GM12878 (cell line): ENCODE measurements at regions not wholly inside any gene's neighbourhood (a gene's known extent, or its start where the extent isn't known, plus 50 kb on each side); places are given as distances from the start of the nearest gene placed in this dataset.

Experiments used
- ATAC-seq: fragments of 200-7000 bp; cut with Tn5 transposase; 3 replicates; pipeline ENCODE4 v1.9.1; 2020; ENCODE audit warnings: mild to moderate bottlenecking, moderate library complexity
- BruUV-seq: library from RNA; stranded (reverse); fragments of 400-500 nt; replicated peaks from 2 replicates; lab custom pipeline; 2021; lab: Mats Ljungman, UMichigan
- CTCF ChIA-PET: fragments of 300-600 bp; sonication (Branson Sonifier 250); formaldehyde crosslinking; extraction: SDS; loops from one replicate; lab custom pipeline; 2021; ENCODE audit warnings: inconsistent platforms; lab: Yijun Ruan, JAX
- POLR2A ChIA-PET: fragments of 350-600 bp; formaldehyde crosslinking; extraction: SDS; loops from one replicate; lab custom pipeline; 2021; ENCODE audit warnings: inconsistent platforms; lab: Charles Lee
- RAD21 ChIA-PET: fragments of 300-600 bp; sonication (Branson Sonifier 250); formaldehyde crosslinking; loops from one replicate; lab custom pipeline; 2023; ENCODE audit warnings: antibody characterized with exemption; ENCODE audit not compliant: unreplicated experiment; lab: Charles Lee
- SMC1A ChIA-PET: fragments of 300-600 bp; sonication (Branson Sonifier 250); formaldehyde crosslinking; loops from one replicate; lab custom pipeline; 2023; ENCODE audit not compliant: unreplicated experiment, uncharacterized antibody; lab: Charles Lee
- DNase-seq: peaks from one replicate; pipeline ENCODE4 v3.0.0-alpha.2; 2011; ENCODE audit warnings: low read depth, low spot score
- FAIRE-seq: peaks from 3 replicates; lab custom pipeline; 2011; peaks lifted over from hg19 to GRCh38; lab: Jason Lieb, UNC
- H2AFZ ChIP-seq: 2 replicates; pipeline ENCODE4 v1.6.0; 2011; ENCODE audit warnings: low read depth, low read length, control low read depth; ENCODE audit not compliant: control insufficient read depth
- H3K27ac ChIP-seq: 2 replicates; pipeline ENCODE4 v1.5.1; 2011; ENCODE audit warnings: control low read depth; ENCODE audit not compliant: control insufficient read depth, insufficient read depth
- H3K27me3 ChIP-seq, 2 experiments: replicated peaks in 1 of 2; 2 replicates each; pipeline versions ENCODE4 v1.6.0 to v1.6.1; 2011; ENCODE audit warnings: low read length in 1 of 2; ENCODE audit not compliant: control insufficient read depth in 2 of 2, insufficient read depth in 2 of 2
- H3K36me3 ChIP-seq, 2 experiments: 2 replicates each; pipeline ENCODE4 v1.5.1; 2011; ENCODE audit warnings: low read length in 1 of 2; ENCODE audit not compliant: control insufficient read depth in 2 of 2, insufficient read depth in 2 of 2
- H3K4me1 ChIP-seq: 2 replicates; pipeline ENCODE4 v1.6.1; 2011; ENCODE audit warnings: mild to moderate bottlenecking, low read length, moderate library complexity, mixed read lengths; ENCODE audit not compliant: control insufficient read depth, insufficient read depth
- H3K4me2 ChIP-seq: 2 replicates; pipeline ENCODE4 v1.6.0; 2011; ENCODE audit warnings: control low read depth; ENCODE audit not compliant: control insufficient read depth, insufficient read depth
- H3K4me3 ChIP-seq: fragments of 200-600 bp; sonication (generic); 2 replicates; pipeline ENCODE4 v1.5.1; 2016
- H3K79me2 ChIP-seq: 2 replicates; pipeline ENCODE4 v1.6.0; 2011; ENCODE audit warnings: low read length; ENCODE audit not compliant: control insufficient read depth, insufficient read depth
- H3K9ac ChIP-seq: 2 replicates; pipeline ENCODE4 v1.8.0; 2011; ENCODE audit warnings: low read length, control low read depth, mixed read lengths; ENCODE audit not compliant: control insufficient read depth, insufficient read depth
- H3K9me3 ChIP-seq: replicated peaks from 3 replicates; pipeline ENCODE4 v1.5.1; 2011; ENCODE audit warnings: mild to moderate bottlenecking, low read length; ENCODE audit not compliant: control insufficient read depth, insufficient read depth
- H4K20me1 ChIP-seq: 2 replicates; pipeline ENCODE4 v1.6.0; 2011; ENCODE audit not compliant: control insufficient read depth, insufficient read depth
- BACH1 ChIP-seq: fragments of 450-650 bp; IDR thresholded peaks from 2 replicates; pipeline ENCODE4 v1.6.1; 2017; ENCODE audit warnings: mild to moderate bottlenecking, borderline replicate concordance
- CHD1 ChIP-seq: IDR thresholded peaks from 2 replicates; pipeline ENCODE4 v1.6.1; 2012; ENCODE audit warnings: low read depth, low read length, improper control_type of control experiment
- NR2F1 ChIP-seq: fragments of 450-650 bp; conservative IDR thresholded peaks from 2 replicates; pipeline ENCODE4 v1.6.1; 2017; ENCODE audit warnings: mild to moderate bottlenecking
- POLR2AphosphoS5 ChIP-seq: IDR thresholded peaks from 2 replicates; pipeline ENCODE4 v1.6.1; 2011; ENCODE audit warnings: mild to moderate bottlenecking, low read length, inconsistent platforms
- RAD51 ChIP-seq: fragments of 450-650 bp; IDR thresholded peaks from 2 replicates; pipeline ENCODE4 v1.6.1; 2016; ENCODE audit warnings: moderate library complexity, mild to moderate bottlenecking, inconsistent platforms
- RB1 ChIP-seq: fragments of 450-650 bp; formaldehyde crosslinking; IDR thresholded peaks from 2 replicates; pipeline ENCODE4 v1.6.1; 2017; ENCODE audit warnings: mild to moderate bottlenecking, borderline replicate concordance
- RBBP5 ChIP-seq: fragments of 200-600 bp; sonication (generic); conservative IDR thresholded peaks from 2 replicates; pipeline ENCODE4 v1.6.1; 2016
- RUNX3 ChIP-seq: IDR thresholded peaks from 2 replicates; pipeline ENCODE4 v1.6.1; 2012; ENCODE audit warnings: low read length, inconsistent platforms
- SMAD1 ChIP-seq: fragments of 450-650 bp; IDR thresholded peaks from 2 replicates; pipeline ENCODE4 v1.6.1; 2018; ENCODE audit warnings: mild to moderate bottlenecking, low read depth; ENCODE audit not compliant: partially characterized antibody
- TCF12 ChIP-seq: IDR thresholded peaks from 2 replicates; pipeline ENCODE4 v1.6.1; 2011; ENCODE audit warnings: low read depth, mild to moderate bottlenecking, low read length
- ZNF207 ChIP-seq: fragments of 450-650 bp; IDR thresholded peaks from 2 replicates; pipeline ENCODE4 v1.6.1; 2014; ENCODE audit warnings: antibody characterized with exemption, mild to moderate bottlenecking, borderline replicate concordance
- WGBS: methylation state at CpG from one replicate; pipeline ENCODE4 v1.1.6; 2016; ENCODE audit warnings: low lambda C conversion rate; ENCODE audit not compliant: insufficient replicate concordance, insufficient coverage; ENCODE audit errors: missing lambda C conversion rate; 5-methylcytosine and 5-hydroxymethylcytosine counted together
- in situ Hi-C: fragments of 300-500 bp; cut with MboI; formaldehyde crosslinking; loops from 9 replicates; pipeline ENCODE4 v1.14.3; 2018; ENCODE audit warnings: mixed read lengths
- intact Hi-C: fragments of 100-400 bp; cut with micrococcal nuclease; formaldehyde crosslinking; loops from one replicate; pipeline ENCODE4 v1.14.2; 2022; ENCODE audit not compliant: unreplicated experiment
- TF ChIP-seq, protein P1 (sequence below): fragments of 450-650 bp; IDR thresholded peaks from 2 replicates; pipeline ENCODE4 v1.6.1; 2018; ENCODE audit warnings: mild to moderate bottlenecking, low read depth, moderate library complexity; ENCODE audit not compliant: partially characterized antibody
- TF ChIP-seq, protein P2 (sequence below): fragments of 450-650 bp; IDR thresholded peaks from 2 replicates; pipeline ENCODE4 v1.6.1; 2017; ENCODE audit warnings: antibody characterized with exemption, mild to moderate bottlenecking, moderate library complexity
- TF ChIP-seq, protein P3 (sequence below): fragments of 450-650 bp; IDR thresholded peaks from 2 replicates; pipeline ENCODE4 v1.6.1; 2017; ENCODE audit warnings: mild to moderate bottlenecking

DNA sequence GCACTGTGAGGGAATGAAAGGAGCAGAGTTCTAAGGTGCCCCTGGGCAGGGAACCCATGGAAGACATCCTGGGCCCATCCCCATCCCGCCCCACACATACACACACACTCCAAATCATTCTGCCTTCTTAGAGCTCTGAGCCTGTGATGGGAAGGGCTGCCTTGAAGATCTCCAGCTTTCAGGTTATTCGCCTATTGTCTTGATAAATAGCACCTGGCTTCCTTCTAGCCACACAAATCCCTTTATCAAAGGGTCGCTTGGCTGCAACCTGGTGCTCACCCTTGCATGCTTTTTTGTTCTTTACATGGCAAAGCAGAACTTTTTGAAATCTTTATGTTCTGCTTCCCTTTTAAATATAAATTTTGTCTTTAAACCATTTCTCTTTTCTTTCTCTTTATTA is 112.2 kb upstream of the TMTC1 start:
- Histone ChIP-seq H3K36me3 (no peaks in the 10 kb centered on the region), H3K9ac (no peak overlapping the region), H3K27ac (no peak overlapping the region), H2AFZ (no peak overlapping the region), H3K9me3 (no peaks in the 10 kb centered on the region; the same call in 2 of the 3 replicates), H3K4me2 (no peak overlapping the region), H3K79me2 (no peaks in the 10 kb centered on the region), H4K20me1 (no peaks in the 10 kb centered on the region), H3K4me3 (no peak overlapping the region), H3K27me3 (no peaks in the 10 kb centered on the region), H3K4me1 (no peaks in the 10 kb centered on the region)
- DNase-seq (no peak), ATAC-seq (no peak), FAIRE-seq (no peak)
- SMC1A ChIA-PET = interaction anchor here (0.9 kb wide), 1 partner anchor 343 kb away, joined by 3 read pairs; no protein-coding TSS in a partner anchor
- TF ChIP-seq RB1 = no peak
- TF ChIP-seq, protein P1, sequence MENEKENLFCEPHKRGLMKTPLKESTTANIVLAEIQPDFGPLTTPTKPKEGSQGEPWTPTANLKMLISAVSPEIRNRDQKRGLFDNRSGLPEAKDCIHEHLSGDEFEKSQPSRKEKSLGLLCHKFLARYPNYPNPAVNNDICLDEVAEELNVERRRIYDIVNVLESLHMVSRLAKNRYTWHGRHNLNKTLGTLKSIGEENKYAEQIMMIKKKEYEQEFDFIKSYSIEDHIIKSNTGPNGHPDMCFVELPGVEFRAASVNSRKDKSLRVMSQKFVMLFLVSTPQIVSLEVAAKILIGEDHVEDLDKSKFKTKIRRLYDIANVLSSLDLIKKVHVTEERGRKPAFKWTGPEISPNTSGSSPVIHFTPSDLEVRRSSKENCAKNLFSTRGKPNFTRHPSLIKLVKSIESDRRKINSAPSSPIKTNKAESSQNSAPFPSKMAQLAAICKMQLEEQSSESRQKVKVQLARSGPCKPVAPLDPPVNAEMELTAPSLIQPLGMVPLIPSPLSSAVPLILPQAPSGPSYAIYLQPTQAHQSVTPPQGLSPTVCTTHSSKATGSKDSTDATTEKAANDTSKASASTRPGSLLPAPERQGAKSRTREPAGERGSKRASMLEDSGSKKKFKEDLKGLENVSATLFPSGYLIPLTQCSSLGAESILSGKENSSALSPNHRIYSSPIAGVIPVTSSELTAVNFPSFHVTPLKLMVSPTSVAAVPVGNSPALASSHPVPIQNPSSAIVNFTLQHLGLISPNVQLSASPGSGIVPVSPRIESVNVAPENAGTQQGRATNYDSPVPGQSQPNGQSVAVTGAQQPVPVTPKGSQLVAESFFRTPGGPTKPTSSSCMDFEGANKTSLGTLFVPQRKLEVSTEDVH = no peak
- TF ChIP-seq NR2F1 = no peak
- no peak for TF ChIP-seq RBBP5
- no peak for TF ChIP-seq TCF12
- TF ChIP-seq RAD51 = no peak
- TF ChIP-seq BACH1 = no peak
- TF ChIP-seq POLR2AphosphoS5 = no peak
- no peak for TF ChIP-seq ZNF207
- TF ChIP-seq, protein P2, sequence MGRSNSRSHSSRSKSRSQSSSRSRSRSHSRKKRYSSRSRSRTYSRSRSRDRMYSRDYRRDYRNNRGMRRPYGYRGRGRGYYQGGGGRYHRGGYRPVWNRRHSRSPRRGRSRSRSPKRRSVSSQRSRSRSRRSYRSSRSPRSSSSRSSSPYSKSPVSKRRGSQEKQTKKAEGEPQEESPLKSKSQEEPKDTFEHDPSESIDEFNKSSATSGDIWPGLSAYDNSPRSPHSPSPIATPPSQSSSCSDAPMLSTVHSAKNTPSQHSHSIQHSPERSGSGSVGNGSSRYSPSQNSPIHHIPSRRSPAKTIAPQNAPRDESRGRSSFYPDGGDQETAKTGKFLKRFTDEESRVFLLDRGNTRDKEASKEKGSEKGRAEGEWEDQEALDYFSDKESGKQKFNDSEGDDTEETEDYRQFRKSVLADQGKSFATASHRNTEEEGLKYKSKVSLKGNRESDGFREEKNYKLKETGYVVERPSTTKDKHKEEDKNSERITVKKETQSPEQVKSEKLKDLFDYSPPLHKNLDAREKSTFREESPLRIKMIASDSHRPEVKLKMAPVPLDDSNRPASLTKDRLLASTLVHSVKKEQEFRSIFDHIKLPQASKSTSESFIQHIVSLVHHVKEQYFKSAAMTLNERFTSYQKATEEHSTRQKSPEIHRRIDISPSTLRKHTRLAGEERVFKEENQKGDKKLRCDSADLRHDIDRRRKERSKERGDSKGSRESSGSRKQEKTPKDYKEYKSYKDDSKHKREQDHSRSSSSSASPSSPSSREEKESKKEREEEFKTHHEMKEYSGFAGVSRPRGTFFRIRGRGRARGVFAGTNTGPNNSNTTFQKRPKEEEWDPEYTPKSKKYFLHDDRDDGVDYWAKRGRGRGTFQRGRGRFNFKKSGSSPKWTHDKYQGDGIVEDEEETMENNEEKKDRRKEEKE = no peak
- TF ChIP-seq RUNX3 = no peak
- no peak for TF ChIP-seq SMAD1
- TF ChIP-seq, protein P3, sequence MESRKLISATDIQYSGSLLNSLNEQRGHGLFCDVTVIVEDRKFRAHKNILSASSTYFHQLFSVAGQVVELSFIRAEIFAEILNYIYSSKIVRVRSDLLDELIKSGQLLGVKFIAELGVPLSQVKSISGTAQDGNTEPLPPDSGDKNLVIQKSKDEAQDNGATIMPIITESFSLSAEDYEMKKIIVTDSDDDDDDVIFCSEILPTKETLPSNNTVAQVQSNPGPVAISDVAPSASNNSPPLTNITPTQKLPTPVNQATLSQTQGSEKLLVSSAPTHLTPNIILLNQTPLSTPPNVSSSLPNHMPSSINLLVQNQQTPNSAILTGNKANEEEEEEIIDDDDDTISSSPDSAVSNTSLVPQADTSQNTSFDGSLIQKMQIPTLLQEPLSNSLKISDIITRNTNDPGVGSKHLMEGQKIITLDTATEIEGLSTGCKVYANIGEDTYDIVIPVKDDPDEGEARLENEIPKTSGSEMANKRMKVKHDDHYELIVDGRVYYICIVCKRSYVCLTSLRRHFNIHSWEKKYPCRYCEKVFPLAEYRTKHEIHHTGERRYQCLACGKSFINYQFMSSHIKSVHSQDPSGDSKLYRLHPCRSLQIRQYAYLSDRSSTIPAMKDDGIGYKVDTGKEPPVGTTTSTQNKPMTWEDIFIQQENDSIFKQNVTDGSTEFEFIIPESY = no peak
- TF ChIP-seq CHD1 = no peak
- POLR2A ChIA-PET = interaction anchor here (0.8 kb wide), 1 partner anchor 17 kb away, joined by 3 read pairs; no protein-coding TSS in a partner anchor
- in situ Hi-C loops = no loop called here
- RAD21 ChIA-PET = interaction anchor here (1.4 kb wide), 1 partner anchor 114 kb away, joined by 3 read pairs; no protein-coding TSS in a partner anchor
- intact Hi-C loops = no loop called here
- WGBS = 2% methylated on average over 3 of the region's 3 CpGs
- CTCF ChIA-PET = interaction anchor here (0.7 to 1.1 kb wide), 3 partner anchors 10 to 377 kb away, joined by 3 read pairs; no protein-coding TSS in a partner anchor
- no TSS peak for BruUV-seq
